Germinal center (tissue), 1 donor: ENCODE measurements at regions not wholly inside any gene's neighbourhood (a gene's known extent, or its start where the extent isn't known, plus 50 kb on each side); places are given as distances from the start of the nearest gene placed in this dataset.
A peak's percentile ranks its signal among the peaks of the same experiment; 100 is the strongest.
"Not testable (repeated sequence)": the region's sequence is repeated elsewhere in the genome, so short reads cannot be mapped to it uniquely, and the experiment has no call there.

Source experiments
- DNase-seq: peaks from one replicate; pipeline ENCODE4 v3.0.0; 2012; ENCODE audit warnings: mixed read lengths, low spot score

GRCh38 chr3:159232966-159233365, 431.1 kb downstream of the MFSD1 start:
- no peak for DNase-seq

- no peak for DNase-seq
Measured at GRCh38 chr3:159233734-159234133, 431.9 kb downstream of the MFSD1 start.

GRCh38 chr3:159234306-159234705, 432.5 kb downstream of the MFSD1 start:
- DNase-seq = no peak

DNA sequence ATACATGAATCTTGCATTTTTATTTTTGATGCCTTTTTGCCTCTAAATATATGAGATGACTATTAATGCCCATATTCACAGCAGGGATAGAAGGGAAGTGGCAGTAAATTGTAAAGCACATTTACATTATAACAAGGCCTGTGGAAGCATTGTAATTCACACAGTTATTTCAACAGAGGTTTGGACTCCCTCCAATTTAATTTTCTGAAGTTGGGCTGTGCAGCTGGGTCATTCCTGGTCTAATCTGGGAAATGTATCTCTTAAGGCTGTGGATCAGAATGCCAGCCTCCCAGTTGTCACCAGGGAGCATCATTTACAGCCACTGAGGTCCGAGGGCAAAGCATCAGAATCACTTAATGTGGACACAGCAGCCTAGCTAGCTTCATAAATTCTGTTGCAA, 434.5 kb downstream of the MFSD1 start:
- DNase-seq = no peak

GRCh38 chr3:159237226-159237625, 435.4 kb downstream of the MFSD1 start:
- no peak for DNase-seq

- DNase-seq = no peak
Measured at GRCh38 chr3:159238646-159239045, 436.8 kb downstream of the MFSD1 start.

DNA sequence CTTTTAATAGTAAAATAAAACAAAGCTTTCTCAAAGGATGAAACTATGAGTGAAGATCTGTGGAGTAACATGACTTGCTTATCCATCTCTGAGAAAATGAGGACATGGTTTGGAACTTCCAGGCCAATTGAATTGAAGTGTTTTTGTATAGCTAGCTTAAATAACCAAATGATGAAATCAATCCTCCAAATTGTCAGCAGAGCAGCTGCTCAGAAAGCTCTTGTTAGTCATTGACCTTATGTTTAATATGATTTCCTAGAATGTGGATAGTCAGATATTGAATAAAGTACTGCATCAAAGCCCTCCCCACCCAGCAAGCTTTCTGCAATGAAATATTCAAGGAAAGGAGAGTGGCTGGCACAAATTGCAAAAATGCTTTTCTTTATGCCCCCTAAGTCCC, 437.2 kb downstream of the MFSD1 start:
- no peak for DNase-seq

DNA sequence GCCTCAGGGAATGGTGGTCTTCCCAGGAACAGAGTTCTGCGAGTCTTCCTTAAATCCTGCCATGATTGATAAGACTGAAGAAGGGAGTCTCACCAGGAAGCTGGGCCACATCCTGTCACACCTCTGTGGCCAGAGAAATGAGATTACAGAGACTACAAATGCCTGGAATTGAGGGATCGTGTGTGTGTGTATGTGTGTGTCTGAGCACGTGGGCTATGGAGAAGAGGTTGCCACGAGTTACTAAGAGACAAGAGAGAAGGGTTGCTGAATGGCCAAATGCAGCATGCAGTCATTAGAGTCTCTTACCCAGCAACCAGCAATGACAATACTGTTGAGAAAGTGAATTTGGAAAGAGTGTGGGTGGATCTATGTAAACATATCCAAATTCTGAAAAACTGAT, 443.1 kb downstream of the MFSD1 start:
- no peak for DNase-seq

DNA sequence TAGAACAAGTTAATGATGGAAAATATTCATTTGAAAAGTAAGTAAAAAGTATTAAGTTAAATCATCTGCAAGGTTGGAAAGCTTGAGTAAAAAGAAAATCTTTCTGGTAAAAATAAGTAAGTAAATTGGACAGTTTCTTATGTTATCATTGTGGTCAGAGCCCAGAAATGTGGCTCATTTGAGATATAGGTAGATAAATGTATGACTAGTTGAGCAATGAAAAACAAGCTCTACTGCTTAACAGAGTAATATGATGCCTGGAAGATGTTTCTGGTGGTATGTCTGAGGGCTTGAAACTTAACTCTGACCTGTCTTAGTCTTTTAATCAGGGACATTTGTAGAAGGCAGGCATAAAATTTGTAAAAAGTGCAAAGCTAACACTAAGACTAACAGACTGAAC, 444.0 kb downstream of the MFSD1 start:
- no peak for DNase-seq

- no peak for DNase-seq
Measured at GRCh38 chr3:159246385-159246784, 444.5 kb downstream of the MFSD1 start.

DNA sequence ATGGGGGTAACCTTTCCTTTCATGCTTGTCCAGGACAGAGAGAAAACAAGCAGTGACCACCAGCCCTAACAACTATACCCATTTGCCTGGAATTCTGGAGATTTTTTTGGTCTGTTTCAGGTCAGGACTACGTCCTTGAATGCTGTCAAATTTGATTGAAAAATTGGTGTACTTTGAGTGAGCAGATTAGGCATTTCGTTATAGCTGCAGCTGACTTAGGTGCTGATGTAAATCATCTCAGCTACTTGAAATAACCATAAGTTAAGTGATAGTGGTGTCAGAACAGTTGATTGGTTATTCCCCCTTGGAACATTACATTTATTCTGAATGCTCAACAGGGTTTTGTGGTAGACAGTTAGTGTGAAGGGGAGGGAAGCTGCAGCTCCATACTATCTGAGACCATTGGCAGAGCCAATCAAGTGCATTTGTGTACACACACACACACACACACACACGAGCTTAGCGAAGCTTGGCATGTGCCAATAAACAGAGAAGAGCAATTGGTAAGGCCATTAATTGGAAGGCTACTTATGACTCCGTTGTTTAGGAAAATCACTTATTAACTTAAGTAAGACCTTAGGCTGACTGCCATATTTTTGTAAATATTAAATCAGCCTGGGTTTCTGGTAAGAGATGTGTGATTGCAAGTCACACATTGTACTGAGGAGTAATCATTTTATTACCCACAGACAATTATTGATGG, 447.8 kb downstream of the MFSD1 start:
- no peak for DNase-seq

- DNase-seq = no peak
Measured at GRCh38 chr3:159250961-159251360, 449.1 kb downstream of the MFSD1 start.

GRCh38 chr3:159252274-159252673, 450.4 kb downstream of the MFSD1 start:
- no peak for DNase-seq

GRCh38 chr3:159252772-159253384, 451.0 kb downstream of the MFSD1 start:
- no peak for DNase-seq

GRCh38 chr3:159253860-159254259, 452.0 kb downstream of the MFSD1 start:
- no peak for DNase-seq

DNA sequence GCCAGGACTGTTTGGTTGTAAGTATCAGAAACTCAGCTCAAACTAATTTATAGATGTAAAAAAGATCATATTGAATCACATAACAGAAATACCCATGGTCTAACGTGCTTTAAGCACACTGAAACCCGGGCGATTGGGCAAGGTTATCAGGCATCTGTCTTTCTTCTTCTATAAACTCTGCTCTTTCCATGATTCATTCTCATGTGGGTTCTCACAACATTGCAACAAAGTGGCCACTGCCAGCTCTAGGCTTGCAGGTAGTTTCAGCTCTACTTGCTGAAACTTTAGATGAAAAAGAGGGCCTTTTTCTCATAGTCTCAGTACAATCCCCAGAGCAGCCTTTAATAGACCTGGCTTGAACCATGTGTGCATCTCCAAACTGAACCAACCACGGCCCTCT, 456.1 kb downstream of the MFSD1 start:
- DNase-seq = no peak

DNA sequence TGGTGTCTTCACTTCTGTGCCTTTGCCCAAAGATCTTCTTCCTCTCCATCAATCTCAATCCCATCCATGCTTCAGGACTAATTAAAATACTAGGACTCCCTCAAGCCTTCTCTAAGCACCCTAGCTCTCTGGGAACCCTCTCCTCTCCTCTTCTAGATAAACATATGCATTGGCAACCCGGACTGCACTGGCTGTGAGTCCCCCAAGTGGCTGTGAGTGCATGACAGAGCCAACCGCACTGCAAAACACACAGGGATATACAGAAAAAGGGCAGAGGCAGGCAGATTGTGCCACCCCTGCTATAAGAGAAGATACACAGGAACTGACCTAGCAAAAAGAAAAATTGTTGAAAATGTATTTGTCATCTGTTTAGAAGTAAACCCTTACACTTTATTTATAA, 457.1 kb downstream of the MFSD1 start:
- DNase-seq = no peak

- DNase-seq = peak; percentile 15
Measured at GRCh38 chr3:159260049-159260662, 458.3 kb downstream of the MFSD1 start.

GRCh38 chr3:159261333-159261732, 459.5 kb downstream of the MFSD1 start:
- not testable (repeated sequence) for DNase-seq

- DNase-seq = peak; percentile 7
Measured at GRCh38 chr3:159263750-159264553, 462.1 kb downstream of the MFSD1 start.

DNA sequence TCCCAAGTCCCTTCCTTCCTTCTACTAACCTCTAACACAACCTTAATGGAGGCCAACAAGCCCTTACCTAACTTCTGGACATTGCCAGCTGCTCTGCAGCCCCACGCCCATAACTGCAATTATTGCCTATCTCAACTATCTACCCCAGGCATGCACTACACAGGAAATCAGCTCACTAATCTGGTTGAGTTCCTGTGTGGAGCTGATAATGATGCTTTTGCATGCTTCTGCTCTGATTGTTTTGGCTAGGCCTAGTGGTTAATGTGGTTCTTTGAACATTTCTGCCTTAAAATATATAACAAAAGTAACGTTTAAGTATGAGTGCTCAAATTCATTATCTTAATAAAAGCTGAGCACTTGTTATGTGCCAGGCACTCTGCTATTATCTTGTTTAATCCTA, 463.9 kb downstream of the MFSD1 start:
- no peak for DNase-seq

- DNase-seq = peak; percentile 6
Measured at GRCh38 chr3:159266779-159267178, 464.9 kb downstream of the MFSD1 start.
